Stimulated activated CD8-positive, alpha-beta memory T cell treated with anti-CD3 and anti-CD28 coated beads, Interleukin-4, amount 100 ng/mL, for 24 hours (primary cell): ENCODE measurements at regions not wholly inside any gene's neighbourhood (a gene's known extent, or its start where the extent isn't known, plus 50 kb on each side); places are given as distances from the start of the nearest gene placed in this dataset.

Experiments
- DNase-seq: peaks from one replicate; pipeline ENCODE4 v3.0.0-alpha.2; 2020; ENCODE audit warnings: low read depth

- DNase-seq, result no peak
Measured at GRCh38 chrX:38887222-38887621, 86.0 kb downstream of the MID1IP1 start.

GRCh38 chrX:38890326-38890725 lies 89.1 kb downstream of the MID1IP1 start:
- DNase-seq, result no peak

- no peak for DNase-seq
Measured at GRCh38 chrX:38890963-38891362, 89.7 kb downstream of the MID1IP1 start.

GRCh38 chrX:38891641-38892413 lies 90.6 kb downstream of the MID1IP1 start:
- DNase-seq, result no peak

GRCh38 chrX:38893441-38893840 lies 92.2 kb downstream of the MID1IP1 start:
- DNase-seq, result no peak

GRCh38 chrX:38895775-38896174 lies 94.5 kb downstream of the MID1IP1 start:
- DNase-seq, result no peak

- DNase-seq, result no peak
Measured at GRCh38 chrX:38896724-38897298, 95.6 kb downstream of the MID1IP1 start.

- DNase-seq, result no peak
Measured at GRCh38 chrX:38898261-38898660, 97.0 kb downstream of the MID1IP1 start.

- DNase-seq, result no peak
Measured at GRCh38 chrX:38899650-38900049, 98.4 kb downstream of the MID1IP1 start.

- no peak for DNase-seq
Measured at GRCh38 chrX:38900719-38901118, 99.5 kb downstream of the MID1IP1 start.

GRCh38 chrX:38902972-38903492 lies 101.8 kb downstream of the MID1IP1 start:
- DNase-seq, result no peak

GRCh38 chrX:38916801-38917200 lies 115.5 kb downstream of the MID1IP1 start:
- no peak for DNase-seq

- DNase-seq, result no peak
Measured at GRCh38 chrX:38917954-38918353, 116.7 kb downstream of the MID1IP1 start.

- no peak for DNase-seq
Measured at GRCh38 chrX:38919202-38919601, 117.9 kb downstream of the MID1IP1 start.

- DNase-seq, result no peak
Measured at GRCh38 chrX:38919853-38920528, 118.7 kb downstream of the MID1IP1 start.

- no peak for DNase-seq
Measured at GRCh38 chrX:38923451-38923969, 122.3 kb downstream of the MID1IP1 start.

- DNase-seq, result no peak
Measured at GRCh38 chrX:38927592-38927991, 126.3 kb downstream of the MID1IP1 start.

GRCh38 chrX:38929966-38930421 lies 128.7 kb downstream of the MID1IP1 start:
- no peak for DNase-seq

GRCh38 chrX:38930474-38930873 lies 129.2 kb downstream of the MID1IP1 start:
- no peak for DNase-seq

- no peak for DNase-seq
Measured at GRCh38 chrX:38935561-38935960, 134.3 kb downstream of the MID1IP1 start.

GRCh38 chrX:38937400-38937799 lies 136.1 kb downstream of the MID1IP1 start:
- no peak for DNase-seq

GRCh38 chrX:38937926-38938325 lies 136.7 kb downstream of the MID1IP1 start:
- DNase-seq, result no peak

GRCh38 chrX:38939067-38939466 lies 137.8 kb downstream of the MID1IP1 start:
- no peak for DNase-seq
